Inferior parietal cortex (tissue), 1 donor: ENCODE measurements at regions not wholly inside any gene's neighbourhood (a gene's known extent, or its start where the extent isn't known, plus 50 kb on each side); places are given as distances from the start of the nearest gene placed in this dataset.

Experiments used
- DNase-seq: peaks from one replicate; pipeline ENCODE4 v3.0.0-alpha.2; 2016; ENCODE audit errors: extremely low spot score

- DNase-seq: no peak
Measured at GRCh38 chr2:129720360-129720759, 259.1 kb upstream of the RAB6C start.

- no peak for DNase-seq
Measured at GRCh38 chr2:129720761-129721160, 258.7 kb upstream of the RAB6C start.

GRCh38 chr2:129721236-129721635, 258.2 kb upstream of the RAB6C start:
- DNase-seq: no peak

- DNase-seq: no peak
Measured at GRCh38 chr2:129721846-129722245, 257.6 kb upstream of the RAB6C start.

GRCh38 chr2:129722306-129723019, 257.0 kb upstream of the RAB6C start:
- no peak for DNase-seq

GRCh38 chr2:129723277-129724020, 256.0 kb upstream of the RAB6C start:
- no peak for DNase-seq

- no peak for DNase-seq
Measured at GRCh38 chr2:129724021-129724757, 255.3 kb upstream of the RAB6C start.

GRCh38 chr2:129726216-129726615, 253.2 kb upstream of the RAB6C start:
- no peak for DNase-seq

- DNase-seq: no peak
Measured at GRCh38 chr2:129727286-129727685, 252.2 kb upstream of the RAB6C start.

- no peak for DNase-seq
Measured at GRCh38 chr2:129728035-129728972, 251.2 kb upstream of the RAB6C start.

GRCh38 chr2:129729011-129729410, 250.5 kb upstream of the RAB6C start:
- no peak for DNase-seq

- no peak for DNase-seq
Measured at GRCh38 chr2:129729646-129730045, 249.8 kb upstream of the RAB6C start.

- no peak for DNase-seq
Measured at GRCh38 chr2:129730979-129731378, 248.5 kb upstream of the RAB6C start.

GRCh38 chr2:129731907-129732629, 247.4 kb upstream of the RAB6C start:
- no peak for DNase-seq

- DNase-seq: no peak
Measured at GRCh38 chr2:129732630-129733026, 246.8 kb upstream of the RAB6C start.

- no peak for DNase-seq
Measured at GRCh38 chr2:129733041-129733440, 246.4 kb upstream of the RAB6C start.

- no peak for DNase-seq
Measured at GRCh38 chr2:129733579-129733978, 245.9 kb upstream of the RAB6C start.

GRCh38 chr2:129734343-129735034, 245.0 kb upstream of the RAB6C start:
- no peak for DNase-seq

- no peak for DNase-seq
Measured at GRCh38 chr2:129735576-129735975, 243.9 kb upstream of the RAB6C start.
